ENCODE measurements at regions not wholly inside any gene's neighbourhood (a gene's known extent, or its start where the extent isn't known, plus 50 kb on each side); places are given as distances from the start of the nearest gene placed in this dataset.

GRCh38 chr5:158275511-158275910 lies 416.6 kb upstream of the CLINT1 start:
- H3K4me1 ChIP-seq, result no peaks in the 10 kb centered on the region
- 72 to 87% (median 79%) methylated on average over 6 of the region's 6 CpGs for WGBS, 5 donors
- H3K27me3 ChIP-seq, result no peaks in the 10 kb centered on the region
- no peaks in the 10 kb centered on the region for H3K36me3 ChIP-seq
- H3K27ac ChIP-seq, result no peak overlapping the region
- H3K4me3 ChIP-seq, result no peak overlapping the region
- H3K9me3 ChIP-seq, result no peaks in the 10 kb centered on the region
- intact Hi-C loops (cut with DNase I; ENCODE audit: low total_unique reads), result no loop called here
- TF ChIP-seq POLR2AphosphoS5 (IDR thresholded peaks at IDR 0.05) (no peak), EP300 (IDR thresholded peaks at IDR 0.05) (no peak), CTCF (IDR thresholded peaks at IDR 0.05) (no peak), POLR2A (IDR thresholded peaks at IDR 0.05) (no peak)
- no peak for DNase-seq

- Histone ChIP-seq H3K4me3 (no peak overlapping the region), H3K9me3 (peaks cover 0 to under 1% (median 0%) of the 10 kb centered on the region in 4 donors), H3K36me3 (no peaks in the 10 kb centered on the region), H3K27ac (no peak overlapping the region), H3K4me1 (no peaks in the 10 kb centered on the region), H3K27me3 (no peaks in the 10 kb centered on the region)
- no peak for DNase-seq
- 33 to 55% (median 36%) methylated on average over 6 of the region's 6 CpGs for WGBS, 5 donors
- TF ChIP-seq CTCF (IDR thresholded peaks at IDR 0.05) (no peak), EP300 (IDR thresholded peaks at IDR 0.05) (no peak), POLR2A (IDR thresholded peaks at IDR 0.05) (no peak), POLR2AphosphoS5 (IDR thresholded peaks at IDR 0.05) (no peak)
- intact Hi-C loops (cut with DNase I; ENCODE audit: low total_unique reads), result no loop called here
Observed at GRCh38 chr5:158273035-158273434, 414.1 kb upstream of the CLINT1 start.

- DNase-seq, result no peak
- H3K9me3 ChIP-seq, result peaks cover 0 to 7% (median 0%) of the 10 kb centered on the region in 4 donors
- H3K4me1 ChIP-seq, result no peaks in the 10 kb centered on the region
- TF ChIP-seq POLR2A (IDR thresholded peaks at IDR 0.05) (no peak), CTCF (IDR thresholded peaks at IDR 0.05) (no peak), EP300 (IDR thresholded peaks at IDR 0.05) (no peak), POLR2AphosphoS5 (IDR thresholded peaks at IDR 0.05) (no peak)
- 43 to 49% (median 46%) methylated on average over 3 of the region's 3 CpGs for WGBS, 5 donors
- intact Hi-C loops (cut with DNase I; ENCODE audit: low total_unique reads), result no loop called here
- no peaks in the 10 kb centered on the region for H3K36me3 ChIP-seq
- H3K27ac ChIP-seq, result no peak overlapping the region
- no peak overlapping the region for H3K4me3 ChIP-seq
- no peaks in the 10 kb centered on the region for H3K27me3 ChIP-seq
Observed at GRCh38 chr5:158272409-158272808, 413.5 kb upstream of the CLINT1 start.

- TF ChIP-seq CTCF (IDR thresholded peaks at IDR 0.05), result no peak
- no peak for TF ChIP-seq POLR2A (IDR thresholded peaks at IDR 0.05)
- TF ChIP-seq EP300 (IDR thresholded peaks at IDR 0.05), result no peak
- TF ChIP-seq POLR2AphosphoS5 (IDR thresholded peaks at IDR 0.05), result no peak
- H3K9me3 ChIP-seq, result peaks cover 0 to 10% (median 4%) of the 10 kb centered on the region in 4 donors
- H3K27me3 ChIP-seq, result no peaks in the 10 kb centered on the region
- DNase-seq, result no peak
- WGBS, 5 donors, result 32 to 63% (median 57%) methylated on average over 2 of the region's 2 CpGs
- no peak overlapping the region for H3K4me3 ChIP-seq
- no peaks in the 10 kb centered on the region for H3K4me1 ChIP-seq
- no peaks in the 10 kb centered on the region for H3K36me3 ChIP-seq
- intact Hi-C loops (cut with DNase I; ENCODE audit: low total_unique reads), result no loop called here
- no peak overlapping the region for H3K27ac ChIP-seq
Observed at GRCh38 chr5:158270996-158271554, 412.1 kb upstream of the CLINT1 start.
